ENCODE measurements at regions not wholly inside any gene's neighbourhood (a gene's known extent, or its start where the extent isn't known, plus 50 kb on each side); places are given as distances from the start of the nearest gene placed in this dataset.

GRCh38 chr4:26264109-26264508 is 56.7 kb upstream of the RBPJ start:
- no peak for TF ChIP-seq CTCF (IDR thresholded peaks at IDR 0.05)
- no peak for TF ChIP-seq POLR2A (IDR thresholded peaks at IDR 0.05)
- no peak for TF ChIP-seq POLR2AphosphoS5 (IDR thresholded peaks at IDR 0.05; ENCODE audit: insufficient read depth in 1 of 2, low read depth in 1 of 2)

Measured in vagina (tissue), 2 donors.